GM12865 (cell line): ENCODE measurements at regions not wholly inside any gene's neighbourhood (a gene's known extent, or its start where the extent isn't known, plus 50 kb on each side); places are given as distances from the start of the nearest gene placed in this dataset.

ENCODE experiments used
- DNase-seq: peaks from one replicate; pipeline ENCODE4 v3.0.0; 2010; ENCODE audit warnings: low read depth
- H3K4me3 ChIP-seq: 2 replicates; pipeline ENCODE4 v1.5.1; 2011; ENCODE audit warnings: mild to moderate bottlenecking, low read depth, low read length, control low read depth
- TF ChIP-seq, protein P1 (sequence below): IDR thresholded peaks from 2 replicates; pipeline ENCODE4 v1.5.1; 2011; ENCODE audit warnings: low read length, control low read depth, low read depth, inconsistent platforms; ENCODE audit not compliant: insufficient read depth; ENCODE audit errors: missing control alignments

- no peak for DNase-seq
- TF ChIP-seq, protein P1, sequence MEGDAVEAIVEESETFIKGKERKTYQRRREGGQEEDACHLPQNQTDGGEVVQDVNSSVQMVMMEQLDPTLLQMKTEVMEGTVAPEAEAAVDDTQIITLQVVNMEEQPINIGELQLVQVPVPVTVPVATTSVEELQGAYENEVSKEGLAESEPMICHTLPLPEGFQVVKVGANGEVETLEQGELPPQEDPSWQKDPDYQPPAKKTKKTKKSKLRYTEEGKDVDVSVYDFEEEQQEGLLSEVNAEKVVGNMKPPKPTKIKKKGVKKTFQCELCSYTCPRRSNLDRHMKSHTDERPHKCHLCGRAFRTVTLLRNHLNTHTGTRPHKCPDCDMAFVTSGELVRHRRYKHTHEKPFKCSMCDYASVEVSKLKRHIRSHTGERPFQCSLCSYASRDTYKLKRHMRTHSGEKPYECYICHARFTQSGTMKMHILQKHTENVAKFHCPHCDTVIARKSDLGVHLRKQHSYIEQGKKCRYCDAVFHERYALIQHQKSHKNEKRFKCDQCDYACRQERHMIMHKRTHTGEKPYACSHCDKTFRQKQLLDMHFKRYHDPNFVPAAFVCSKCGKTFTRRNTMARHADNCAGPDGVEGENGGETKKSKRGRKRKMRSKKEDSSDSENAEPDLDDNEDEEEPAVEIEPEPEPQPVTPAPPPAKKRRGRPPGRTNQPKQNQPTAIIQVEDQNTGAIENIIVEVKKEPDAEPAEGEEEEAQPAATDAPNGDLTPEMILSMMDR = no peak
- no peak overlapping the region for H3K4me3 ChIP-seq
These were observed 1247.5 kb upstream of the ACVR2A start for GRCh38 chr2:146597291-146597690.

GRCh38 chr2:146591908-146592307, 1252.9 kb upstream of the ACVR2A start:
- no peak overlapping the region for H3K4me3 ChIP-seq
- DNase-seq = no peak
- TF ChIP-seq, protein P1 = no peak

GRCh38 chr2:146587291-146587713, 1257.5 kb upstream of the ACVR2A start:
- TF ChIP-seq, protein P1 = no peak
- DNase-seq = no peak
- H3K4me3 ChIP-seq = no peak overlapping the region

GRCh38 chr2:146584316-146584715, 1260.5 kb upstream of the ACVR2A start:
- TF ChIP-seq, protein P1 = no peak
- no peak overlapping the region for H3K4me3 ChIP-seq
- no peak for DNase-seq

GRCh38 chr2:146579147-146579930, 1265.5 kb upstream of the ACVR2A start:
- no peak overlapping the region for H3K4me3 ChIP-seq
- DNase-seq = no peak
- TF ChIP-seq, protein P1 = no peak

DNA sequence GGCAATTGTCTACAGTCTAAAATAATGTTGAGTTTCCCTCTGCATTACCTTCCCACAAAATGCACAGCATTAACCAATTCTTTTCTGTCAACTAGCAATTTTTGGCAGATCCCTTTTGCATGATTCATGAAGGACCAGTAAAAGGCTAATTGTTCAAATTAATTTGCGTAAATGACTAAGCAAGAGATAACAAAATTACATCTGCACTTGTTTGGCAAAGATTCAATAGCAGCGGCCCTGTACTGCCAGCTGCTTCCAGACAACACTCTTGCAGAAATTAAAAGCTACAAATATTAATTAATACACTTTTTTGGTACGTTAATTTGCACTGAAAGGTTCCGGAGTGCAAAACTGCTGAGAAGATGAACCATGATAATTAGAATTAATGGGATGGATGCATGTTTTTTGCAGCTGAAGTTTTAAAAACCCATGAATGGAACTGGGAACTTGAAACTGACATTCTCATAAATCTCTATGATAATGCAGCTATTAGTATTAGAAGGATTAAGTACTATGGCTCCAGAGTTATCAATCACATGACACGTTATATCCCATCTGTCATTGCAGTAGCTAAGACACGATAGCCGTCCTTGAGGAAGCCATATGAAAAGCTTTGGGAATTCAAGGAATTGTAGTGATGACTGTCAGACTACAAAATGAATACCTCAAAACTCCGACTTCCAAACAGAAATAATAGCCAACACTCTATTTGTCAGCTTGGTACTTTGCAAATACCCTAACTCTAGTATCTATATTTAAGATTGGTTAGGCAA, 1268.3 kb upstream of the ACVR2A start:
- no peak overlapping the region for H3K4me3 ChIP-seq
- no peak for DNase-seq
- TF ChIP-seq, protein P1 = no peak

- no peak for DNase-seq
- H3K4me3 ChIP-seq = no peak overlapping the region
- TF ChIP-seq, protein P1 = no peak
These were observed 1272.2 kb upstream of the ACVR2A start for GRCh38 chr2:146572598-146572997.
